H1 (cell line): ENCODE measurements at regions not wholly inside any gene's neighbourhood (a gene's known extent, or its start where the extent isn't known, plus 50 kb on each side); places are given as distances from the start of the nearest gene placed in this dataset.

ENCODE experiments used
- CTCF ChIA-PET: fragments of 300-600 bp; sonication (Branson Sonifier 250); formaldehyde crosslinking; loops from one replicate; lab custom pipeline; 2021; ENCODE audit not compliant: partially characterized antibody; lab: Charles Lee
- POLR2A ChIA-PET: fragments of 300-600 bp; sonication (Branson Sonifier 250); formaldehyde crosslinking; loops from one replicate; lab custom pipeline; 2021; ENCODE audit warnings: inconsistent platforms; ENCODE audit not compliant: partially characterized antibody; lab: Charles Lee
- DNase-seq, 2 experiments: peaks; one replicate each; pipeline versions ENCODE4 v3.0.0 to v3.0.0-alpha.2; 2010 to 2022; ENCODE audit warnings: low spot score in 2 of 2, low read depth in 1 of 2, mixed read lengths in 1 of 2
- FAIRE-seq: peaks from 2 replicates; lab custom pipeline; 2011; peaks lifted over from hg19 to GRCh38; lab: Jason Lieb, UNC
- H2AFZ ChIP-seq: 2 replicates; pipeline ENCODE4 v1.8.1; 2012; ENCODE audit warnings: low read length, inconsistent platforms
- H2AK5ac ChIP-seq: 2 replicates; pipeline ENCODE4 v1.6.1; 2013; ENCODE audit warnings: low read depth, low read length
- H2BK120ac ChIP-seq: replicated peaks from 2 replicates; pipeline ENCODE3; 2013; ENCODE audit warnings: low read depth, low read length, inconsistent platforms
- H2BK12ac ChIP-seq: 2 replicates; pipeline ENCODE4 v1.6.1; 2013; ENCODE audit warnings: low read depth, low read length
- H2BK15ac ChIP-seq: 2 replicates; pipeline ENCODE4 v1.6.1; 2013; ENCODE audit warnings: low read length
- H2BK20ac ChIP-seq: 2 replicates; pipeline ENCODE4 v1.6.1; 2013; ENCODE audit warnings: low read length
- H2BK5ac ChIP-seq: 2 replicates; pipeline ENCODE4 v1.6.1; 2013; ENCODE audit warnings: low read depth, low read length
- H3K14ac ChIP-seq: 2 replicates; pipeline ENCODE4 v1.6.1; 2013; ENCODE audit warnings: inconsistent platforms; ENCODE audit not compliant: insufficient read length
- H3K18ac ChIP-seq: 2 replicates; pipeline ENCODE4 v1.6.1; 2013; ENCODE audit warnings: low read length; ENCODE audit errors: extremely low read depth
- H3K23ac ChIP-seq: 2 replicates; pipeline ENCODE4 v1.6.1; 2013; ENCODE audit warnings: inconsistent platforms; ENCODE audit not compliant: insufficient read length
- H3K23me2 ChIP-seq: 2 replicates; pipeline ENCODE4 v1.6.1; 2013; ENCODE audit warnings: low read depth, low read length
- H3K27ac ChIP-seq: 2 replicates; pipeline ENCODE4 v1.6.1; 2011; ENCODE audit warnings: low read depth, low read length, inconsistent platforms
- H3K27me3 ChIP-seq, 4 experiments: replicated peaks in 1 of 4; 1 replicate in 1 of 4; 2 replicates in 3 of 4; pipeline versions ENCODE4 v1.6.1 to v1.8.1; 2011 to 2013; ENCODE audit warnings: low read length in 3 of 4, mild to moderate bottlenecking in 3 of 4, inconsistent platforms in 2 of 4, mixed read lengths in 2 of 4, moderate library complexity in 1 of 4; ENCODE audit not compliant: control insufficient read depth in 3 of 4, insufficient read depth in 3 of 4; ENCODE audit errors: extremely low read depth in 1 of 4
- H3K36me3 ChIP-seq, 4 experiments: 2 replicates each; pipeline versions ENCODE4 v1.6.1 to v1.8.1; 2011 to 2013; ENCODE audit warnings: mild to moderate bottlenecking in 4 of 4, low read length in 3 of 4, moderate library complexity in 2 of 4, control low read depth in 1 of 4, inconsistent platforms in 1 of 4; ENCODE audit not compliant: insufficient read depth in 4 of 4, control insufficient read depth in 2 of 4
- H3K4ac ChIP-seq: replicated peaks from 2 replicates; pipeline ENCODE3; 2013; ENCODE audit warnings: low read length, low read depth, mixed read lengths, inconsistent platforms; ENCODE audit not compliant: insufficient read length
- H3K4me1 ChIP-seq, 4 experiments: replicated peaks in 1 of 4; 1 replicate in 1 of 4; 2 replicates in 3 of 4; pipeline versions ENCODE4 v1.6.1 to v1.8.1; 2011 to 2013; ENCODE audit warnings: low read length in 3 of 4, inconsistent platforms in 2 of 4, mixed read lengths in 1 of 4; ENCODE audit not compliant: insufficient read depth in 4 of 4, control insufficient read depth in 3 of 4
- H3K4me2 ChIP-seq, 2 experiments: 2 replicates each; pipeline versions ENCODE4 v1.6.1 to v1.8.1; 2011 to 2013; ENCODE audit warnings: low read depth in 2 of 2, low read length in 2 of 2, control low read depth in 1 of 2, inconsistent platforms in 1 of 2, mild to moderate bottlenecking in 1 of 2; ENCODE audit not compliant: insufficient read depth in 1 of 2
- H3K4me3 ChIP-seq, 4 experiments: fragments of 200-600, 300-600 bp in 1 of 4; sonication (generic), shearing (Covaris generic), sonication (Bioruptor Twin) in 1 of 4; 2 replicates each; pipeline versions ENCODE4 v1.5.1 to v1.8.1; 2011 to 2016; ENCODE audit warnings: low read length in 4 of 4, low read depth in 3 of 4, control low read depth in 2 of 4, inconsistent platforms in 2 of 4, mild to moderate bottlenecking in 2 of 4, mixed read lengths in 1 of 4, moderate library complexity in 1 of 4; ENCODE audit not compliant: insufficient read depth in 2 of 4; ENCODE audit errors: extremely low read depth in 1 of 4
- H3K56ac ChIP-seq: replicated peaks from 2 replicates; pipeline ENCODE3; 2013; ENCODE audit warnings: low read depth, mild to moderate bottlenecking, mixed read lengths, low read length, inconsistent platforms; ENCODE audit not compliant: insufficient read length
- H3K79me1 ChIP-seq: 2 replicates; pipeline ENCODE4 v1.6.1; 2013; ENCODE audit warnings: low read depth, low read length, control low read depth
- H3K79me2 ChIP-seq, 2 experiments: 2 replicates each; pipeline versions ENCODE4 v1.6.1 to v1.8.1; 2012 to 2013; ENCODE audit warnings: low read length in 2 of 2, mild to moderate bottlenecking in 2 of 2, inconsistent platforms in 1 of 2; ENCODE audit not compliant: insufficient read depth in 2 of 2, control insufficient read depth in 1 of 2
- H3K9ac ChIP-seq, 4 experiments: replicated peaks in 1 of 4; 1 replicate in 1 of 4; 2 replicates in 3 of 4; pipeline versions ENCODE4 v1.6.1 to v1.8.1; 2011 to 2013; ENCODE audit warnings: low read depth in 3 of 4, low read length in 3 of 4, control low read depth in 2 of 4, mild to moderate bottlenecking in 2 of 4, moderate library complexity in 2 of 4, inconsistent platforms in 1 of 4; ENCODE audit errors: extremely low read depth in 1 of 4
- H3K9me3 ChIP-seq, 2 experiments: 2 replicates each; pipeline versions ENCODE4 v1.6.1 to v1.8.1; 2012 to 2013; ENCODE audit warnings: mild to moderate bottlenecking in 2 of 2, moderate library complexity in 2 of 2, control low read depth in 1 of 2, inconsistent platforms in 1 of 2, low read depth in 1 of 2, low read length in 1 of 2, mixed read lengths in 1 of 2; ENCODE audit not compliant: insufficient read depth in 2 of 2
- H4K20me1 ChIP-seq, 2 experiments: replicated peaks in 1 of 2; 2 replicates each; pipeline versions ENCODE3 to v1.8.1; 2011 to 2013; ENCODE audit warnings: inconsistent platforms in 2 of 2, low read length in 2 of 2, mild to moderate bottlenecking in 1 of 2; ENCODE audit not compliant: insufficient read depth in 2 of 2, control insufficient read depth in 1 of 2
- H4K5ac ChIP-seq: 2 replicates; pipeline ENCODE4 v1.6.1; 2013; ENCODE audit warnings: low read length, low read depth, mixed read lengths, inconsistent platforms; ENCODE audit not compliant: insufficient read length
- H4K8ac ChIP-seq: 2 replicates; pipeline ENCODE4 v1.8.0; 2013; ENCODE audit warnings: mild to moderate bottlenecking, moderate library complexity, low read length, inconsistent platforms; ENCODE audit not compliant: insufficient read depth; ENCODE audit errors: extremely low read depth
- H4K91ac ChIP-seq: replicated peaks from 2 replicates; pipeline ENCODE3; 2013; ENCODE audit warnings: low read length, mixed read lengths, inconsistent platforms; ENCODE audit not compliant: insufficient read length
- CBX8 ChIP-seq: fragments of 300-800, 300-1000 bp; sonication (generic); IDR thresholded peaks from 2 replicates; pipeline ENCODE4 v1.7.1; 2016; ENCODE audit warnings: low read depth, low read length, borderline replicate concordance
- CHD1 ChIP-seq: IDR thresholded peaks from 2 replicates; pipeline ENCODE4 v1.6.1; 2012; ENCODE audit warnings: low read depth, low read length, improper control_type of control experiment
- CHD2 ChIP-seq: IDR thresholded peaks from 2 replicates; pipeline ENCODE4 v1.6.1; 2012; ENCODE audit warnings: low read length, improper control_type of control experiment
- CTBP2 ChIP-seq: IDR thresholded peaks from 2 replicates; pipeline ENCODE4 v1.7.0; 2011; ENCODE audit warnings: borderline replicate concordance, mild to moderate bottlenecking, moderate library complexity, mixed read lengths, low read length; ENCODE audit not compliant: insufficient read depth, insufficient read length
- KDM4A ChIP-seq: IDR thresholded peaks from one replicate; pipeline ENCODE4 v1.7.1; 2012; ENCODE audit warnings: low read depth, mild to moderate bottlenecking, moderate library complexity, low read length, inconsistent platforms; ENCODE audit not compliant: severe bottlenecking
- KDM5A ChIP-seq: fragments of 200-600 bp; IDR thresholded peaks from 2 replicates; pipeline ENCODE4 v1.7.1; 2012; ENCODE audit warnings: mild to moderate bottlenecking, low read length, inconsistent platforms, mixed read lengths
- MAFK ChIP-seq: IDR thresholded peaks from 2 replicates; pipeline ENCODE4 v1.6.1; 2012; ENCODE audit warnings: low read depth, mild to moderate bottlenecking, improper control_type of control experiment, low read length
- SP1 ChIP-seq: IDR thresholded peaks from 2 replicates; pipeline ENCODE4 v1.6.1; 2011; ENCODE audit warnings: low read depth, low read length
- SRF ChIP-seq: IDR thresholded peaks from 2 replicates; pipeline ENCODE4 v1.6.1; 2011; ENCODE audit warnings: mild to moderate bottlenecking, low read depth, low read length, moderate library complexity
- WGBS, 2 experiments: shearing (Covaris generic) in 1 of 2; methylation state at CpG; one replicate each; pipeline versions ENCODE4 v1.1.6 to v1.1.7; 2013 to 2015; ENCODE audit warnings: low lambda C conversion rate in 2 of 2, mixed read lengths in 2 of 2, inconsistent platforms in 1 of 2, low coverage in 1 of 2, missing lambda C conversion rate in 1 of 2; ENCODE audit not compliant: insufficient replicate concordance in 2 of 2, insufficient coverage in 1 of 2, insufficient read length in 1 of 2; ENCODE audit errors: extremely low coverage in 1 of 2, missing lambda C conversion rate in 1 of 2; 5-methylcytosine and 5-hydroxymethylcytosine counted together

GRCh38 chr9:13983607-13984006 is 330.3 kb downstream of the NFIB start:
- no peaks in the 10 kb centered on the region for H3K79me1 ChIP-seq
- WGBS, 2 experiments: 91% methylated on average over 4 of the region's 4 CpGs; no CpG with 5 or more reads in 1 of the 2 experiments
- no peaks in the 10 kb centered on the region for H3K4me1 ChIP-seq
- no peaks in the 10 kb centered on the region for H3K36me3 ChIP-seq
- H2BK5ac ChIP-seq: no peak overlapping the region
- no peak overlapping the region for H2BK20ac ChIP-seq
- H4K8ac ChIP-seq: no peak overlapping the region
- H3K4me2 ChIP-seq: no peak overlapping the region
- ChIA-PET POLR2A (no interaction called here), CTCF (interaction anchor here (0.6 kb wide), 1 partner anchor 37 kb away, joined by 3 read pairs; no protein-coding TSS in a partner anchor)
- TF ChIP-seq SP1 (no peak), KDM4A (no peak), SRF (no peak), CHD1 (no peak), KDM5A (no peak), CHD2 (no peak), CTBP2 (no peak), MAFK (no peak), CBX8 (no peak)
- no peaks in the 10 kb centered on the region for H3K79me2 ChIP-seq
- no peak overlapping the region for H4K5ac ChIP-seq
- no peak for DNase-seq
- no peak overlapping the region for H3K9ac ChIP-seq
- H3K4me3 ChIP-seq: no peak overlapping the region
- no peak overlapping the region for H3K27ac ChIP-seq
- H3K9me3 ChIP-seq: peaks cover 5 to 10% of the 10 kb centered on the region in 2 experiments; a peak in 3 of 4 replicates
- H2BK120ac ChIP-seq: no peak overlapping the region
- H4K91ac ChIP-seq: no peak overlapping the region
- no peak overlapping the region for H3K18ac ChIP-seq
- no peak overlapping the region for H3K23ac ChIP-seq
- no peak for FAIRE-seq
- no peak overlapping the region for H2BK15ac ChIP-seq
- no peaks in the 10 kb centered on the region for H3K23me2 ChIP-seq
- no peak overlapping the region for H2AK5ac ChIP-seq
- H2AFZ ChIP-seq: no peak overlapping the region
- no peak overlapping the region for H3K56ac ChIP-seq
- H3K14ac ChIP-seq: no peak overlapping the region
- no peaks in the 10 kb centered on the region for H3K27me3 ChIP-seq
- H4K20me1 ChIP-seq: no peaks in the 10 kb centered on the region
- H2BK12ac ChIP-seq: no peak overlapping the region
- H3K4ac ChIP-seq: no peak overlapping the region
